Hepatocyte (in vitro differentiated cells): ENCODE measurements at regions not wholly inside any gene's neighbourhood (a gene's known extent, or its start where the extent isn't known, plus 50 kb on each side); places are given as distances from the start of the nearest gene placed in this dataset.

Experiments
- EZH2 ChIP-seq: fragments of 200-600 bp; sonication (generic); IDR thresholded peaks from 2 replicates; pipeline ENCODE4 v1.6.1; 2016; ENCODE audit warnings: antibody characterized with exemption, mild to moderate bottlenecking, borderline replicate concordance
- EZH2phosphoT487 ChIP-seq: fragments of 200-600 bp; sonication (generic); IDR thresholded peaks from one replicate; pipeline ENCODE4 v1.6.1; 2018; ENCODE audit warnings: antibody characterized with exemption, mild to moderate bottlenecking, low read depth, moderate library complexity; ENCODE audit not compliant: unreplicated experiment, severe bottlenecking
- TF ChIP-seq, protein P1 (sequence below): fragments of 200-600 bp; sonication (generic); IDR thresholded peaks from 2 replicates; pipeline ENCODE4 v1.5.1; 2016; ENCODE audit warnings: antibody characterized with exemption, mild to moderate bottlenecking; ENCODE audit not compliant: poor library complexity

DNA sequence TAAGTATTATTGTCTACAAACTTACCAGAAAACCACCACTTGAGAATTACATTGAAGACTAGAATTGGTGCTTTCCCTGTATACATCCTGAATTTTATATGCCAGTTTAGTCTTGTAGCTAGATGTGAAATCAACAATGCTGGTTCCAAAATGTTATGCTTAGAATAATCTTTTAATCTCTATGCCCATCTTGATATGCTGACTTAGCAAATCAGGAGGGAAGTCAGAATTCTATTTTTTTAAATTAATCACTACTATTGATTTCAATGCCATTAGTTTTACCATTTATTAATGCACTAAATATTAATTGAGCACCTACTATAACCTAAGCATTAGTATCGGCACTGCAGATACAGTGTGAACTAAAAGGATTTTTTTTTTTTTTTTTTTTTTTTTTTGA lies 641.6 kb upstream of the ADGRL4 start:
- no peak for TF ChIP-seq EZH2
- TF ChIP-seq, protein P1, sequence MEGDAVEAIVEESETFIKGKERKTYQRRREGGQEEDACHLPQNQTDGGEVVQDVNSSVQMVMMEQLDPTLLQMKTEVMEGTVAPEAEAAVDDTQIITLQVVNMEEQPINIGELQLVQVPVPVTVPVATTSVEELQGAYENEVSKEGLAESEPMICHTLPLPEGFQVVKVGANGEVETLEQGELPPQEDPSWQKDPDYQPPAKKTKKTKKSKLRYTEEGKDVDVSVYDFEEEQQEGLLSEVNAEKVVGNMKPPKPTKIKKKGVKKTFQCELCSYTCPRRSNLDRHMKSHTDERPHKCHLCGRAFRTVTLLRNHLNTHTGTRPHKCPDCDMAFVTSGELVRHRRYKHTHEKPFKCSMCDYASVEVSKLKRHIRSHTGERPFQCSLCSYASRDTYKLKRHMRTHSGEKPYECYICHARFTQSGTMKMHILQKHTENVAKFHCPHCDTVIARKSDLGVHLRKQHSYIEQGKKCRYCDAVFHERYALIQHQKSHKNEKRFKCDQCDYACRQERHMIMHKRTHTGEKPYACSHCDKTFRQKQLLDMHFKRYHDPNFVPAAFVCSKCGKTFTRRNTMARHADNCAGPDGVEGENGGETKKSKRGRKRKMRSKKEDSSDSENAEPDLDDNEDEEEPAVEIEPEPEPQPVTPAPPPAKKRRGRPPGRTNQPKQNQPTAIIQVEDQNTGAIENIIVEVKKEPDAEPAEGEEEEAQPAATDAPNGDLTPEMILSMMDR: no peak
- TF ChIP-seq EZH2phosphoT487: no peak
